Suppressor macrophage treated with lipopolysaccharide for 4 hours (primary cell): ENCODE measurements at regions not wholly inside any gene's neighbourhood (a gene's known extent, or its start where the extent isn't known, plus 50 kb on each side); places are given as distances from the start of the nearest gene placed in this dataset.

Experiments
- DNase-seq: peaks from one replicate; pipeline ENCODE4 v3.0.0-alpha.2; 2020

GRCh38 chr2:42108852-42109251 lies 60.3 kb upstream of the EML4 start:
- DNase-seq, result no peak

DNA sequence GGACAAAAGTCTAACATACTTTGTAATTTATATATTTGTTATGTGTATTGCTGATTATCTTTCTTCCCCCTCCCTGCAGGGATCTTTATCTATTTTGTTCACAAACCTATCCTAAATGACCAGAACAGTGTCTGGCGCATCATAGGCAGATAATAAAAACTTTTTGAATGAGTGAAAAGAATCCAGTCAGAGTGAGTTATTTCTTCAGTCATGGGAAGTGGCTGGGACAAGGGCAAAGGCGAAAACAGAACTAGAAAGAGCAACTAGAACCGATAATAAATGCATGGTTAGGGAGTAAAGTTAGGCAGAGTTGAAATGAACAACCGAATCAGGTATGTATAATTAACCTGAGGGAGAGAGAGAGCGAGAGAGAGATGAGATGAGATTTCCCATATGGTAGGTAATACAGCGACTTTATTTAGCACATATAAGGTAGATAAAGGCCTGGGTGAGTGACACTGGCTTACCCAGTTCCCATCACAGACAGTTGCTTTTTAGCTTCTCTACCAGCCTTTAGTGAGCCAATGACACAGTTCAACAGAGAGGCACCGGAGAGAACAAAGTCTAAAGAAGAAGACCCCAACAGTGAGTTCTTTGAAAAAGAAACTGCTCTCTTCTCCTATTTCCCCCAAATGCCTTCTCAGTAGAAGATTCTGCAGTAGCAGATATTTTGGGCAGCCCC lies 59.1 kb upstream of the EML4 start:
- no peak for DNase-seq

GRCh38 chr2:42110641-42111322 lies 58.4 kb upstream of the EML4 start:
- DNase-seq, result no peak

DNA sequence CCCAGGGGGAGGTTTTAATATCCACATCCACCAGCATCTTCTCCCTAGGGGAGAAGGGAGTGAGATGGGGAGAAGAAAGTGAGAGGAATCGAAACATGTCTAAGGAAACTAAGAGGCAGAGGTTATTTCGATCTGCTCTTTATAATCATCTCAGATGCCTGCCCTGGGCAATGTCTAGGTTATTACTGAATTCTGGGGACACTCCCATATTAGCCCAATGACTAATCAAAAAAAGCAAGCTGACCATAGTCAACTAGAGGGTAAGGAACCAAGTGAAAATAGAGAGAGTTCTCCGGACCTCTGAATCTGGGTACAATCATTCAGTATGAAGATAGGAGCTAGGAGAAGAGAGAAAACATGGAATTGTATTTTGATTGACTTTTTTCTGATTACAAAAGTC lies 56.7 kb upstream of the EML4 start:
- DNase-seq, result no peak

DNA sequence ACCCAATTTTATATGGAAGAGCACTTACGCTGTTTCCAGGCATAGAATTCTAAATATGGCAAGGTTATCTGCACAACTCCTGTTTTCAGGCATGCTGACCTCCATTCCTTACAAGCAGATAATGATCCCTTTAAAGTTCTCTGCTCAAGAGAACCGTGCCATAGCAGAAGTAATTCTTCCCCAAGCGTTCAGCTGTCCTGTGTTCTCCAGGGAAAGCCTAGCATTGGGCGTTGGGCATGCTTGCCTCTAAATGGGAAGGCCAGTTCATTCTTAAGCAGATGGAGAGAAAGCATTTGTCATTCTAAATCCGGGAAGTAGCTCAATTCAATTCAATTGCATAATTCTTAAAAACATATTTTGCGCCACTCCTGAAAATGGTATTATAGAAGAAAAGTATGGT lies 55.7 kb upstream of the EML4 start:
- peak; percentile 61 for DNase-seq

- DNase-seq, result no peak
Measured at GRCh38 chr2:42114091-42114490, 55.1 kb upstream of the EML4 start.

GRCh38 chr2:42115588-42115987 lies 53.6 kb upstream of the EML4 start:
- no peak for DNase-seq

- DNase-seq, result no peak
Measured at GRCh38 chr2:42116195-42117181, 52.7 kb upstream of the EML4 start.

DNA sequence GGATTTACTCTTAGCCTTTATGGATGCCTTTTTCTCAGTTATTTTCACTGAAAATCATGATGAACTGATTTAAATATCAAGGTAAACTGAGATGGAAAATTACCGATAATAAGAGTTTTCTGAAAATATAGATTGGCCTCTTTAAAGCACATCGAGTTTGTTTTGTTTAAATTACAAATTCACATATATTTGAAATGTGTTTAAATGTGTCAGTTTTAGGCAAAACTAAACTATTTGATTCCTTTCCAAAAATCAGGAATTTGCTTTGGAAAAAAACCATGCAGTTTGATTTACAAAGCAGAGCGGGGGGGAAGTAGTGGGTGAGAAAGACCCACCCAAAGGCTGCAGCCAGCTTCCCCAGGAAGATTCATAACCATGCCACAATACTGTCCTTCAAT lies 52.0 kb upstream of the EML4 start:
- no peak for DNase-seq

DNA sequence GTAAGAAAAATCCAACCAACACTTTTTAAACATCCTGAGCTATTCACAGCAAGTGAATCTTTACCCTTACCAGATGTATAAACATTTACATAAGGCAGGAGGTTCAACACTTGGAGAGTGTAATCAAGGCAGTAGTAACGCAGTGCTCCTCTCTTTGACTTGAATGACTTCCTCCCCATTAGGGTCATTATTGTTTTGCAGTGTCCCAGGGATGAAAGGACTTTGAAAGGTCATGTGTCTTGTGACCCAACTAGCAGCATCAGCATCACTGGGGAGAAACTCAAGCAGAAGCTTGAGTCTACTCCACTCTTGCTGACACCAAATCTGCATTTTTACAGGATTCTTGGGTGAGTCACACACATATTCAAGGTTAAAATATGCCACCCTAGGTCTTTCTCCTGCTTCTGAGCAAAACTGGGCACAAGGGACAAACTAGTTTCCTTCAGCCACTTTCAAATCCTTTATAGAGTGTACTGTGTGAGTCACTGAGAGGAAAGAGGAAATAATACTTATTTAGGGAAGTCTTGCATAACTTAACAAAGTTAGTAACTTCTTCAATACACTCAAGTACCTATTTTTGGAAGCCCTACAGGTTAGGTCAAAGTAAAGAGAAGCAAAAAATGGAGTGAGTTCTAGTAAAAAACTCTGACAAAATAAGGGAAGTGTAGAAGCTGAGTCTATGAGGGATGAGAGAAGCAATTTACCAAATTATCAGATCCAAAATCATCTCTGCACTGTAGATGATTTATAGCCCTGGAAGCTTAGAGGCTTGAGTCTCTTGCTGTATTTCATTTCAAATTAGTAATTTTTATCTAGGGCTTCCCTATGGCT lies 51.0 kb upstream of the EML4 start:
- peak; percentile 92 for DNase-seq

DNA sequence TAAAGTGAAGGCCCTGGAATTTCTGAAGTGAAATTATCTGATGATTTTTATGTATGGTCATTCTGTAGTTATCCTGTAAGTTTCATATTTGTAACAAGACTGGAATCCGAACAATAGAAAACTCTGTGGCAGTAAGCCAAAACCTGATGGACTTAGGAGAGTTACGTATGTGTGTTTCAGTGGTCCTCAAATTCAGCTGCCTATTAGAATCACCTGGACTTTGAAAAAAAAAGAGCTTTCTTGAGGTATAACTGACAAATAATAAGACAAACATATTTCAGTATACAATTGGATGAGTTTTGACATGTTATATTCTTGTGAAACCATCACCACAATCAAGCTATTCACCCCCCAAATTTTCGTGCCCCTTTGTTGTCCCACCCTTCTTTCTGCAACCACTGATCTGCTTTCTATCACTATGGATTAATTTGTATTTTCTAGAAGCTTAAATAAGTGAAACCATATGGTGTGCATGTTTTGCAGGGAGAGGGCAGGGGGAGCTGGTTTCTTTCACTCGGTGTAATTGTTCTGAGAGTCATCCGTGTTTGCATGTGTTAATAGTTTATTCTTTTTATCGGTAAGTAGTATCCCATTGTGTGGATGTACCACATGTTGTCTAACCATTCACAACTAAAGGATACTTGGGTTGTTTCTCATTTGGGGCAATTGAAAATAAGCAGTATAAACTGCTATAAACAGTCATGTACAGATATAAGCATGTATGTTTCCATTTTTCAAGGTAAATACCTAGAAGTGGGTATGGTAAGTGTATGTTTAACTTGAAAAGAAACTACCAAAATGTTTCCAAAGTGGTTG lies 50.2 kb upstream of the EML4 start:
- no peak for DNase-seq
